OCI-LY1 (cell line): ENCODE measurements at regions not wholly inside any gene's neighbourhood (a gene's known extent, or its start where the extent isn't known, plus 50 kb on each side); places are given as distances from the start of the nearest gene placed in this dataset.

Experiments
- H2AFZ ChIP-seq: fragments of 200-600 bp; sonication (generic), shearing (Covaris generic); 2 replicates; pipeline ENCODE4 v1.6.0; 2014; ENCODE audit warnings: antibody characterized with exemption, mild to moderate bottlenecking, low read length
- H3F3A ChIP-seq: fragments of 200-600 bp; sonication (generic), shearing (Covaris generic); 2 replicates; pipeline ENCODE4 v1.6.0; 2014; ENCODE audit warnings: mild to moderate bottlenecking, antibody characterized with exemption, low read length, moderate library complexity; ENCODE audit not compliant: insufficient read depth
- H3K27ac ChIP-seq: fragments of 200-600 bp; sonication (generic); 2 replicates; pipeline ENCODE4 v1.5.1; 2014; ENCODE audit warnings: low read length, mixed run types, mild to moderate bottlenecking, low read depth; ENCODE audit not compliant: poor library complexity, severe bottlenecking
- H3K27me3 ChIP-seq: fragments of 200-600 bp; sonication (generic); 2 replicates; pipeline ENCODE4 v1.6.0; 2014; ENCODE audit warnings: antibody characterized with exemption, mild to moderate bottlenecking, low read length, moderate library complexity; ENCODE audit not compliant: insufficient read depth
- H3K36me3 ChIP-seq: fragments of 200-600 bp; sonication (generic); 2 replicates; pipeline ENCODE4 v1.6.1; 2014; ENCODE audit warnings: mild to moderate bottlenecking, antibody characterized with exemption, low read length, moderate library complexity, mixed read lengths; ENCODE audit not compliant: insufficient read depth
- H3K4me1 ChIP-seq: fragments of 200-600 bp; sonication (generic); 2 replicates; pipeline ENCODE4 v1.5.1; 2014; ENCODE audit warnings: mild to moderate bottlenecking, low read length, moderate library complexity; ENCODE audit not compliant: insufficient read depth, severe bottlenecking
- H3K4me2 ChIP-seq: fragments of 200-600 bp; sonication (generic), shearing (Covaris generic); 2 replicates; pipeline ENCODE4 v1.6.1; 2014; ENCODE audit warnings: low read length
- H3K4me3 ChIP-seq: fragments of 200-600 bp; sonication (generic); 2 replicates; pipeline ENCODE4 v1.5.1; 2014; ENCODE audit warnings: low read length, low read depth, mild to moderate bottlenecking, mixed read lengths; ENCODE audit not compliant: poor library complexity, severe bottlenecking
- H3K79me2 ChIP-seq: fragments of 200-600 bp; shearing (Covaris generic); 2 replicates; pipeline ENCODE4 v1.6.1; 2016; ENCODE audit warnings: mixed run types, low read length, mixed read lengths; ENCODE audit not compliant: insufficient read depth
- H3K9ac ChIP-seq: fragments of 200-600 bp; sonication (generic), shearing (Covaris generic); 2 replicates; pipeline ENCODE4 v1.6.1; 2014; ENCODE audit warnings: mild to moderate bottlenecking, low read length, mixed read lengths
- H3K9me2 ChIP-seq: fragments of 200-600 bp; sonication (generic), shearing (Covaris generic); 2 replicates; pipeline ENCODE4 v1.6.1; 2014; ENCODE audit warnings: low read depth, mild to moderate bottlenecking, low read length, mixed read lengths
- H3K9me3 ChIP-seq: fragments of 200-600 bp; shearing (Covaris generic); 2 replicates; pipeline ENCODE4 v1.6.1; 2014; ENCODE audit warnings: low read length, mixed read lengths
- H4K20me1 ChIP-seq: fragments of 200-600 bp; sonication (generic), shearing (Covaris generic); 2 replicates; pipeline ENCODE4 v1.6.0; 2016; ENCODE audit warnings: mild to moderate bottlenecking, low read length; ENCODE audit not compliant: insufficient read depth
- CTCF ChIP-seq: fragments of 200-600 bp; sonication (generic), shearing (Covaris generic); IDR thresholded peaks from 2 replicates; pipeline ENCODE4 v1.5.1; 2017; ENCODE audit warnings: mild to moderate bottlenecking, antibody characterized with exemption, low read length, moderate library complexity, mixed read lengths
- EZH2 ChIP-seq: fragments of 200-600 bp; sonication (generic), shearing (Covaris generic); IDR thresholded peaks from 2 replicates; pipeline ENCODE4 v1.8.0; 2017; ENCODE audit warnings: borderline replicate concordance, mixed run types, mild to moderate bottlenecking, antibody characterized with exemption, low read length, moderate library complexity, mixed read lengths

- H3K9ac ChIP-seq: no peak overlapping the region
- H3K9me2 ChIP-seq: no peaks in the 10 kb centered on the region
- H2AFZ ChIP-seq: no peak overlapping the region
- no peaks in the 10 kb centered on the region for H3K4me1 ChIP-seq
- TF ChIP-seq EZH2: no peak
- no peak for TF ChIP-seq CTCF
- no peaks in the 10 kb centered on the region for H3K27me3 ChIP-seq
- H4K20me1 ChIP-seq: no peaks in the 10 kb centered on the region
- no peaks in the 10 kb centered on the region for H3F3A ChIP-seq
- H3K4me3 ChIP-seq: no peak overlapping the region
- no peak overlapping the region for H3K4me2 ChIP-seq
- H3K36me3 ChIP-seq: no peaks in the 10 kb centered on the region
- H3K9me3 ChIP-seq: no peaks in the 10 kb centered on the region
- H3K79me2 ChIP-seq: no peaks in the 10 kb centered on the region
- H3K27ac ChIP-seq: no peak overlapping the region
Observed at GRCh38 chr4:59960143-59960542, 1240.0 kb upstream of the ADGRL3 start.

- H3K36me3 ChIP-seq: no peaks in the 10 kb centered on the region
- H3K27me3 ChIP-seq: no peaks in the 10 kb centered on the region
- TF ChIP-seq EZH2 (no peak), CTCF (no peak)
- H3F3A ChIP-seq: no peaks in the 10 kb centered on the region
- H2AFZ ChIP-seq: no peak overlapping the region
- no peaks in the 10 kb centered on the region for H3K9me3 ChIP-seq
- H3K9ac ChIP-seq: no peak overlapping the region
- H3K4me3 ChIP-seq: no peak overlapping the region
- H3K79me2 ChIP-seq: no peaks in the 10 kb centered on the region
- H4K20me1 ChIP-seq: no peaks in the 10 kb centered on the region
- no peak overlapping the region for H3K4me2 ChIP-seq
- no peaks in the 10 kb centered on the region for H3K4me1 ChIP-seq
- H3K9me2 ChIP-seq: no peaks in the 10 kb centered on the region
- H3K27ac ChIP-seq: no peak overlapping the region
Observed at GRCh38 chr4:59966758-59967157, 1233.4 kb upstream of the ADGRL3 start.

- TF ChIP-seq CTCF (no peak), EZH2 (no peak)
- no peak overlapping the region for H3K9ac ChIP-seq
- H2AFZ ChIP-seq: no peak overlapping the region
- H3F3A ChIP-seq: no peaks in the 10 kb centered on the region
- H3K9me2 ChIP-seq: no peaks in the 10 kb centered on the region
- H3K27ac ChIP-seq: no peak overlapping the region
- no peak overlapping the region for H3K4me2 ChIP-seq
- H3K79me2 ChIP-seq: no peaks in the 10 kb centered on the region
- H3K4me1 ChIP-seq: no peaks in the 10 kb centered on the region
- H3K4me3 ChIP-seq: no peak overlapping the region
- H4K20me1 ChIP-seq: no peaks in the 10 kb centered on the region
- no peaks in the 10 kb centered on the region for H3K27me3 ChIP-seq
- H3K9me3 ChIP-seq: no peaks in the 10 kb centered on the region
- no peaks in the 10 kb centered on the region for H3K36me3 ChIP-seq
Observed at GRCh38 chr4:59968796-59969195, 1231.3 kb upstream of the ADGRL3 start.
